Dendritic cell treated with granulocyte-macrophage colony-stimulating factor and Interleukin-4, amounts not matched to agents 40 ng/mL and 50 ng/mL, for 4 days (primary cell): ENCODE measurements at regions not wholly inside any gene's neighbourhood (a gene's known extent, or its start where the extent isn't known, plus 50 kb on each side); places are given as distances from the start of the nearest gene placed in this dataset.

ENCODE experiments used
- H3K27ac Mint-ChIP-seq: one replicate; pipeline ENCODE4 v1.8.0; 2022; ENCODE audit warnings: mild to moderate bottlenecking, mixed read lengths
- H3K27me3 Mint-ChIP-seq: one replicate; pipeline ENCODE4 v1.8.0; 2022; ENCODE audit warnings: mild to moderate bottlenecking, mixed read lengths
- H3K36me3 Mint-ChIP-seq: one replicate; pipeline ENCODE4 v1.8.0; 2022; ENCODE audit warnings: low read depth, mixed read lengths
- H3K4me1 Mint-ChIP-seq: one replicate; pipeline ENCODE4 v1.8.0; 2022; ENCODE audit warnings: low read depth, mixed read lengths
- H3K4me3 Mint-ChIP-seq: one replicate; pipeline ENCODE4 v1.8.0; 2022; ENCODE audit warnings: mild to moderate bottlenecking, moderate library complexity, mixed read lengths
- H3K9me3 Mint-ChIP-seq: one replicate; pipeline ENCODE4 v1.8.0; 2022; ENCODE audit warnings: mixed read lengths
- intact Hi-C: fragments of 100-400 bp; cut with micrococcal nuclease; formaldehyde crosslinking; loops from one replicate; pipeline ENCODE4 v1.15.0; 2022

DNA sequence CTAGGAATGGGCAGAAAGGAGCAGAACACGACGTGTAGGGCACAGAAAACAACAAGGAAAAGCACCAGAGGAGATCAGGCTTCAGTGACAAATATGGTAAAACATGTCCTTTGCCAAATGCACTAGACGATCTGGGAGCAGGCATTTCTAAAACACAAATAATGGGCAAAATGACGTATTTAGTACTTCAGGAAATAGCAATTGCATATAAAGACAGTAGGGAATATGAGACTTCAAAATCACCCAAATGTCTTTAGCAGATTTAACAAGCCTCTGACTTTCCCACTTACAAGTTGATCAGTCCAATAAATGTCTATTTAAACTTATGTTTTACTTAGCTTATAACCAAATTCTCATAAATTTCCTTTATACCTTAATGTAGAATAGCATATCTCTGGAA is 969.6 kb upstream of the C9orf72 start:
- no peak overlapping the region for H3K27ac Mint-ChIP-seq
- H3K4me1 Mint-ChIP-seq, result no peaks in the 10 kb centered on the region
- H3K36me3 Mint-ChIP-seq, result no peaks in the 10 kb centered on the region
- intact Hi-C loops, result no loop called here
- H3K4me3 Mint-ChIP-seq, result no peak overlapping the region
- no peaks in the 10 kb centered on the region for H3K27me3 Mint-ChIP-seq
- H3K9me3 Mint-ChIP-seq, result no peaks in the 10 kb centered on the region

DNA sequence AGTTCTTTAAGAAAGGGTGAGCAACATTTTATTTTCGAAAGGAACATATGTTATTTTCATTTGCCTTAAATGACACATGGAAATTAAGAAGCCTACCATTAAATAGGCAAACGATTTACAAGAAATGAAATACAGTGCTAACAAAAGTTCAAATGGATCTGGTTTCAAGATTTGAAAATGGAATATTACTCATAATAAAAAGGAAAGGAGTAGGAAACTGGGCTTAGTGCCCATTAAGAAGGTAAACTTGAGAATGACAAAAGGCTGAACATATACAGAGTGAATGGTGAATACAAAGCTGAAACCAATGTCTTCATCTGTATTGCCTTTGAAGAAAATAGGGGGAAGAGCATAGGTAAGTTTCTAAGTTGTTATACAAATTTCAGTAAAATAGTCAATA is 974.2 kb upstream of the C9orf72 start:
- H3K36me3 Mint-ChIP-seq, result no peaks in the 10 kb centered on the region
- no peaks in the 10 kb centered on the region for H3K4me1 Mint-ChIP-seq
- no peak overlapping the region for H3K4me3 Mint-ChIP-seq
- H3K27me3 Mint-ChIP-seq, result no peaks in the 10 kb centered on the region
- H3K27ac Mint-ChIP-seq, result no peak overlapping the region
- no peaks in the 10 kb centered on the region for H3K9me3 Mint-ChIP-seq
- intact Hi-C loops, result no loop called here

DNA sequence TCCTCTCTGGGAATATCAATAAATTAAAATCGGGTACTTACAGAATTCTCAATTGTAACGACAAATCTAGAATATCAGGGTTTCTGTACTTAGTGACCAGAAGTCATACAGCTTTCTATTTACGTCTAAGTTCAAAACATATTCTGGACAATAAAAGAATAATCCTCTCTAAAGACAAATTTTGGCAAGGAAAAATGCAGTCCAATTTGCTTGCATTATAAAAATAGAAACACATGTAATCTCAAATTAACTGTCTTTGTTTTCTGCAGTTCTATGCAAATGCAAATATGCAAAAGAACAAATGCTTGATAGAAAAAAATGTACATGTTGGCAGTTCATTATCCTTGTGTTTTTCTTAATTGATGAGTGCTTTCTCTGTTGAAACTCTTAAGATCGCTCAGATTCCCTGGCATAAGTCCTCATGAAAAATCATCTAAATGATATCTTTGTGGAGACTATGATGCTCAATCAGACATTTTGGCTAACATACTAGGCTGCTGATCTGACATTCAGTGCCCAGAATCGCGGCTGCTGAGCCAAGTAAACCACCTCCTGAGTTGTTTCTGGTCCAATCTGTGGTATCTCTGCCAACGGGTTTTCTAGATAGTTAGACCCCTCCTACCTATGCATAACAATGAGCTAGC is 990.1 kb upstream of the C9orf72 start:
- Mint-ChIP-seq H3K27ac (no peak overlapping the region), H3K9me3 (no peaks in the 10 kb centered on the region), H3K36me3 (no peaks in the 10 kb centered on the region), H3K27me3 (no peaks in the 10 kb centered on the region), H3K4me3 (no peak overlapping the region), H3K4me1 (no peaks in the 10 kb centered on the region)
- intact Hi-C loops, result no loop called here

DNA sequence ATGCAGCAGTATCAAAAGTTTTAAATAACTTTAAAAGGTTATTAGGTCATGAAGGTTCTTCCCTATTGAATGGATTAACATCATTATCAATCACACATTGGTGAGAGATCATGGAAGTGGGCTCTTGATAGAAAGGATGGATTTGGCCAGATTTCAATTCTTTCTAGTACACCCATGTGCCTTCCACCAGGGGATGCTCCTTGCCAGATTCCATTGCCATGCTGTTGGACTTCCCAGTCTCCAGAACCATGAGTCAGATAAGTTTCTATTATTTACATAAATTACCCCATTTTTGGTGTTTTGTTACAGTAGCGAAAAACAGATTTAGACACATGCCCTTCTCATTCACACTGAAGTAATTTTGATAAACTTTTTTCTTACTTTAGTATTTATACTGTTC is 1010.6 kb upstream of the C9orf72 start:
- Mint-ChIP-seq H3K27ac (no peak overlapping the region), H3K4me3 (no peak overlapping the region), H3K9me3 (peaks cover 13% of the 10 kb centered on the region), H3K27me3 (no peaks in the 10 kb centered on the region), H3K4me1 (no peaks in the 10 kb centered on the region), H3K36me3 (no peaks in the 10 kb centered on the region)
- intact Hi-C loops, result no loop called here

DNA sequence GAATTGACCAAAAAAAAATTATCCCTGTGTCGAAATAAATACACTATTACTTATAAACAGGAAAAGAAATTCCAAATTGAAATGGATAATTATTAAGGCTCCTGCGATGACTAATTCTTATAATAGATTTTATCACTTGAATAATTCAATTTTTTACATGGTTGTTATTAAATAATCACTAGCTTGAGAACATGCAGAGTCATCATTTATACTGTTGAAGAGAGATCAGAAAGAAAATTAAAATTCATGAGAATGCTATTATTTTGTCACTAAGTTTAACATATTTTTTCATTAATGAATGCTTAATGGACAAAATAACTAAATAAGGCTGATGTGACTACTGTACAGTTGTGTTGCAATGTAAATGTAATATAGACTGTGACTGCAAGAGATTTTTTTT is 1011.3 kb upstream of the C9orf72 start:
- intact Hi-C loops, result no loop called here
- Mint-ChIP-seq H3K4me3 (no peak overlapping the region), H3K36me3 (no peaks in the 10 kb centered on the region), H3K27ac (no peak overlapping the region), H3K9me3 (peaks cover 16% of the 10 kb centered on the region), H3K27me3 (no peaks in the 10 kb centered on the region), H3K4me1 (no peaks in the 10 kb centered on the region)

DNA sequence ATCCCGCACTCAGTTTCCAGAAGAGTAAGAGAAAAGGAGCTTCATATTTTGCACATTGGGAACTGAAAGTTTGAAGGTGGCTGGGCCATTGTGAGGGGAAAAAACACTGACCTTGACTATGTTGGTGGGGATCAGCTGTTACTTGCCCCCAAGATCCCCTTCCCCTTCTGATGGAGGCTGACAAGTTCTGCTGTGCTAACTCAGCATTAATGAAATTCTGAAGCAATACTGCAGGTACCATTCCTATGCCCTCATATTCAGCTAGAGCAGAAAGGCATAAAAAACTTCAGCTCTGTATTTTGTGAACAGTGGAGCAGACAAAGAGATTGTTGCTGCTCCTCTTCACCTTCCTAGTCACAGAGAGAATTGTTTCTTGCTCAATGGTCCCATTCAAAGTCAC is 1013.8 kb upstream of the C9orf72 start:
- Mint-ChIP-seq H3K4me3 (no peak overlapping the region), H3K36me3 (no peaks in the 10 kb centered on the region), H3K27ac (no peak overlapping the region), H3K27me3 (no peaks in the 10 kb centered on the region), H3K4me1 (no peaks in the 10 kb centered on the region), H3K9me3 (peaks cover 16% of the 10 kb centered on the region)
- intact Hi-C loops, result no loop called here

DNA sequence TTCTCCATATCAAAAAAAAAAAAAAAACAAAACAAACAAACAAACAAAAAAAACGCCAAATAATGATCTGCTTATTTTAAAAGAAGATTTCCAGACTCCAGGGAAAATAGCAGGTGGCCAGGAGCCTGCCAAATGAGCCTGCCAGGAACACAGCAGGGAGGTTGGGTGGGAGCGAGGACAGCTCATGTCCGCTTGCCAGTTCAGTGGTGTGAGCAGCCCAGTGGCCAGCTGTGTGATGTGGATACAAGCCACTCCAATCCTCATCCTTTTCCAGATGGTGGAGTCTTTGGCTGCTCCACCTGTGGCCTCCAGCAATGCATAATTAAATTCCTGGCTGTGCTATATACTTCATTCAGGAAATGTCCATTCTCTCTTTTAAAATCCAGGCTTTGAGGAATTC is 1025.1 kb upstream of the C9orf72 start:
- no peaks in the 10 kb centered on the region for H3K9me3 Mint-ChIP-seq
- intact Hi-C loops, result no loop called here
- H3K4me1 Mint-ChIP-seq, result no peaks in the 10 kb centered on the region
- no peaks in the 10 kb centered on the region for H3K36me3 Mint-ChIP-seq
- no peak overlapping the region for H3K4me3 Mint-ChIP-seq
- H3K27me3 Mint-ChIP-seq, result no peaks in the 10 kb centered on the region
- no peak overlapping the region for H3K27ac Mint-ChIP-seq

DNA sequence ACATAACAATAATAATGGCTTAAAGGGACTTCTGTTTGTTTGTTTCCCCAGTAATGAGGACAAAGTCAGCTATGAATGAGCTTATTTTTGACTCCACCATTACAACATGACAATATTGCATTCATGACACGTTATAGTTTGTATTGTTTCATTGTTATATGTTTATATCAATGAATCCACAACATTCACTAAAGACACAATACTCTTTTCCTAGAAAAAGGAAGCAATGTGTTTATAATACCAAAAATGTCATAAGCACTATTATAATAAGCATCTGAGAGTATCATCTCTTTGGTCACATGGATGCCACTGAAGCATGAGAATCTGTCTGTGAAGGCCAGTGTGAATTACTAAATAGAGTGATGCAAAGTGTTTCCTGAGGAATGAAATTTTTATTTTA is 1026.9 kb upstream of the C9orf72 start:
- Mint-ChIP-seq H3K4me3 (no peak overlapping the region), H3K4me1 (no peaks in the 10 kb centered on the region), H3K36me3 (no peaks in the 10 kb centered on the region), H3K27ac (no peak overlapping the region), H3K27me3 (no peaks in the 10 kb centered on the region), H3K9me3 (no peaks in the 10 kb centered on the region)
- intact Hi-C loops, result no loop called here

DNA sequence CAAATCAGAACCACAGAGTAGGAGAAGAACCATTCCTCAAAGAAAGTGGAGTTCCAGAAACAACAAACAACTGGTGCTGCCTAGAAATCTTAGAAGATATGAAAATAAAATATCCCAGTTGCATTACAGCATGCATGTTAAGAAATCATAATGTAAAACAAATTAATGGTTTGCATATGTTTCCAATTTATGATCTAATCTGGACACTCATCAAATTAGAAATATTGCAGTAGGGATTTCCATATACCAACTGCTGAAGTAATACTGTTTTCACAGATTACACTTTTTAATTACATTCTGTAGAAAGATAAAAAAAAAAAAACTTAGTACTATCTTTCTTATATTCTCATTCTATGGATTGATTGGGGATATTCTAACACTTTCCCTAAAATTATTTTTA is 1034.6 kb upstream of the C9orf72 start:
- H3K9me3 Mint-ChIP-seq, result no peaks in the 10 kb centered on the region
- H3K27me3 Mint-ChIP-seq, result no peaks in the 10 kb centered on the region
- no peaks in the 10 kb centered on the region for H3K36me3 Mint-ChIP-seq
- no peak overlapping the region for H3K4me3 Mint-ChIP-seq
- H3K4me1 Mint-ChIP-seq, result no peaks in the 10 kb centered on the region
- H3K27ac Mint-ChIP-seq, result no peak overlapping the region
- intact Hi-C loops, result no loop called here

DNA sequence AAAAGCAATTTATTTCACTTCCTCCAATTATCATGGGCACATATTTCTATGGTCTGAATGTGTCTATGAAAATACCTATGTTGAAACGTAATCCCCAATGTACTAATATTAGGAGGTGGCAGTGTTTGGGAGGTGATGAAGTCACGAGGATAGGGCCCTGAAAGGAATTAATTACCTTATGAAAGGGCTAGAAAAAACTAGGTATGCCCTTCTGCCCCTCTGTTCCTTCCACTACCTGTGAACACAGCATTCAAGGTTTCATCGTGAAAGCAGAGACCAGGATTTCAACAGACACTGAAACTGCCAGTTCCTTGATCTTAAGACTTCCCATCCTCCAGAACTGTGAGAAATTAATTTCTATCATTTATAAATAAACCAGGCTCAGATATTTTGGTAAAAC is 1037.1 kb upstream of the C9orf72 start:
- no peaks in the 10 kb centered on the region for H3K4me1 Mint-ChIP-seq
- H3K27me3 Mint-ChIP-seq, result no peaks in the 10 kb centered on the region
- intact Hi-C loops, result no loop called here
- no peak overlapping the region for H3K27ac Mint-ChIP-seq
- H3K36me3 Mint-ChIP-seq, result no peaks in the 10 kb centered on the region
- no peaks in the 10 kb centered on the region for H3K9me3 Mint-ChIP-seq
- no peak overlapping the region for H3K4me3 Mint-ChIP-seq

DNA sequence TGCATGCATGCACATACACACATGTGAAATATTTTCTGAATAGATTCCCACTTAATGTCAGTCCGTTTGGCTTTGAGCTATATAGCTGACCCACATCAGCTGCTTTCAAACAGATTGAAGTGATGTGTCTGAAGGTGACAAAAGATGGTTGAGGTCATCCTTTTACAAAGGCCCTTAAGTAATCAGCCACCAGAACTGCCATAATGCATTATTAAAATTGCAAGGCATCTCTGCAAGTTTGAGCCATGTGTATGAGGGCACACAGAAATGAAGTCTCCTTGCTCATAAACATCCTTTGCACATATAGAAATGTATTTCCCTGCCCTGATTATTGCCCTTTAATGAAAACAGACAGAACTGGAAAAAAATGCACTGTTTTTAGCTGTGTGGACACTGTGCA is 1043.0 kb upstream of the C9orf72 start:
- Mint-ChIP-seq H3K4me3 (no peak overlapping the region), H3K27me3 (no peaks in the 10 kb centered on the region), H3K4me1 (no peaks in the 10 kb centered on the region), H3K9me3 (no peaks in the 10 kb centered on the region), H3K36me3 (no peaks in the 10 kb centered on the region), H3K27ac (no peak overlapping the region)
- intact Hi-C loops, result no loop called here

DNA sequence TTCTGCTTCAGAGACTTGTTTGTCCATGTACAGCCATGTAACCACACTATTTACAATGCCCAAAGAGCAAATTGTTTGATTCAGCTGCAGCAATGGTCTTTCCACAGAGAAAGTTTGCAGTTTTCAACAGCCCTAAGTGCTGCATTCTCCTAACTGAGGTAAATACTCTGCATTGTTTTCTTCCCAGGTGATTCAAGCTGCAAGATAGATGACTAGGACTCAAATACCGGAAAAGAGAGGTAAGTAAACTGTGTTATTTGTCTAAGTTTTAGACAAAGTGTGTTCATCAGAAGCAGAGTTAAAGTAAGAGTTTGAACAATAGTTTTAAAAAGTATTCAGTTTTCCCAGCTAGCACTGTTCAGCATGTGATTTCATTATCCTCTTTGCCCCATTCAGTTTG is 1046.7 kb upstream of the C9orf72 start:
- intact Hi-C loops, result no loop called here
- H3K9me3 Mint-ChIP-seq, result no peaks in the 10 kb centered on the region
- no peak overlapping the region for H3K4me3 Mint-ChIP-seq
- no peak overlapping the region for H3K27ac Mint-ChIP-seq
- no peaks in the 10 kb centered on the region for H3K4me1 Mint-ChIP-seq
- H3K36me3 Mint-ChIP-seq, result no peaks in the 10 kb centered on the region
- H3K27me3 Mint-ChIP-seq, result no peaks in the 10 kb centered on the region

DNA sequence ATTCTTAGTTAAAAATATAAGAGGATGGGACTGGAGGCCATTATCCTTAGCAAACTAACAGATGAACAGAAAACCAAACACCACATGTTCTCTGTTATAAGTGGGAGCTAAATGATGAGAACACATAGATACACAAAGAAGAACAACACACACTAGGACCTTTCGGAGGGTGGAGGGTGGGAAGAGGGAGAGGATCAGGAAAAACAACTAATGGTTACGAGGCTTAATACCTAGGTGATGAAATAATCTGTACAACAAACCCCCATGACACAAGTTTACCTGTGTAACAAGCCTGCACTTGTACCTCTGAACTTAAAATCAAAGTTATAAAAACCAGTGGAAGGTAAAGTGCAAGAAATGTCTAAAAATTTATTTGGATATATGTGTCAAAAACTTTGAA is 1047.4 kb upstream of the C9orf72 start:
- no peaks in the 10 kb centered on the region for H3K36me3 Mint-ChIP-seq
- no peak overlapping the region for H3K4me3 Mint-ChIP-seq
- no peak overlapping the region for H3K27ac Mint-ChIP-seq
- no peaks in the 10 kb centered on the region for H3K27me3 Mint-ChIP-seq
- H3K9me3 Mint-ChIP-seq, result no peaks in the 10 kb centered on the region
- H3K4me1 Mint-ChIP-seq, result no peaks in the 10 kb centered on the region
- intact Hi-C loops, result no loop called here

DNA sequence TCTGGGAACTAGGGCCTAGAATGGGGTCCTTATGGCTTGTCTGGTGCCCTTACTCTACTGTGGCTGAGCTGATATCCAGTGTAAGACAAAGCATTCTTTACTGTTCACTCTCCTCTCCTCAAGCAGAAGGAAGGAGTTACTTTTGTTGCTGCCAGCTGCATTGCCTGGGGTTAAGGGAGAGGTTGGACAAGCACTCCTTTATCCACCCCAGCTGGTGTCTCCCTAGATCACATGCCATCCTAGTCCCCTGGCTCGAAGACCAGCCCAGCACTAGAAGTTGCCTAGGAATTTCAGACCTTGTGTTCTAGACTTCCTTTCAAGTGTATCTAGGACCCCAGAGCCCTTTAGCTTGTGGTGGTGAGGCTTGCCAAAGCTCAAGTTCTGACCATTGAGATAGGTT is 1051.5 kb upstream of the C9orf72 start:
- Mint-ChIP-seq H3K27ac (no peak overlapping the region), H3K9me3 (no peaks in the 10 kb centered on the region), H3K27me3 (no peaks in the 10 kb centered on the region), H3K4me3 (no peak overlapping the region), H3K36me3 (no peaks in the 10 kb centered on the region), H3K4me1 (no peaks in the 10 kb centered on the region)
- intact Hi-C loops, result no loop called here

DNA sequence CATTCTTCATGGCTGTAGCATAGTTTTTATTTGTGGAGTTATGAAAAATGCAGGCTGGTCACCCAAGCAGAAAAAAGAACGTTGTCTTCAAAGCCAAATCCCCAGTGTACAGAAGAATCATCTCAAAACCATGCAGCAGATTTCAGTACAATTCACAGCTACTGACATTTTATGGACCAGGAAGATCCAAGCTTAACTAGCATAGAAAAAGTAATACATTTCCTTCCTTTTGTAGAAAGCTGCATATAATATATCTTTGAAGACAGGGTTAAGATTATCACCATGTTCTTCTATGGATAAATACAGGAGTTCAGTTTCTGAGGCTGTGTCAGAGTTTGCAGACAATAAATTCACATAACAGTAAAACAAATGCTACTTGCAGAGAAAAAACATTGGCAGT is 1054.8 kb upstream of the C9orf72 start:
- no peaks in the 10 kb centered on the region for H3K36me3 Mint-ChIP-seq
- H3K9me3 Mint-ChIP-seq, result peaks cover 8% of the 10 kb centered on the region
- intact Hi-C loops, result no loop called here
- no peaks in the 10 kb centered on the region for H3K4me1 Mint-ChIP-seq
- H3K27me3 Mint-ChIP-seq, result no peaks in the 10 kb centered on the region
- no peak overlapping the region for H3K4me3 Mint-ChIP-seq
- H3K27ac Mint-ChIP-seq, result no peak overlapping the region
